Left lung (tissue), 4 donors: ENCODE measurements at regions not wholly inside any gene's neighbourhood (a gene's known extent, or its start where the extent isn't known, plus 50 kb on each side); places are given as distances from the start of the nearest gene placed in this dataset.

Source experiments
- ATAC-seq: fragments of 200-7000 bp; cut with Tn5 transposase; one replicate; pipeline ENCODE4 v1.9.1; 2020; ENCODE audit warnings: moderate library complexity
- DNase-seq, 4 donors: peaks; one replicate each; pipeline ENCODE4 v3.0.0-alpha.2; 2013 to 2020
- H3K27ac ChIP-seq, 2 donors: fragments of 200-600 bp; sonication (generic) in 1 of 2; one replicate each; pipeline versions ENCODE4 v1.5.0 to v1.8.0; 2020 to 2021
- H3K27me3 ChIP-seq, 2 donors: fragments of 200-600 bp; sonication (generic) in 1 of 2; one replicate each; pipeline versions ENCODE4 v1.5.0 to v1.8.0; 2020 to 2021
- H3K36me3 ChIP-seq, 2 donors: fragments of 200-600 bp; sonication (generic) in 1 of 2; one replicate each; pipeline versions ENCODE4 v1.5.0 to v1.8.0; 2020 to 2021
- H3K4me1 ChIP-seq, 2 donors: fragments of 200-600 bp; one replicate each; pipeline ENCODE4 v1.8.0; 2021
- H3K4me3 ChIP-seq, 2 donors: fragments of 200-600 bp; sonication (generic) in 1 of 2; one replicate each; pipeline versions ENCODE4 v1.5.0 to v1.8.0; 2020 to 2021; ENCODE audit warnings: mild to moderate bottlenecking in 1 of 2
- H3K9me3 ChIP-seq, 2 donors: fragments of 200-600 bp; sonication (generic) in 1 of 2; one replicate each; pipeline versions ENCODE4 v1.5.0 to v1.8.0; 2020 to 2021
- CTCF ChIP-seq, 2 donors: fragments of 200-600 bp; sonication (generic) in 1 of 2; IDR thresholded peaks; one replicate each; pipeline versions ENCODE4 v1.5.0 to v1.8.0; 2021; ENCODE audit warnings: antibody characterized with exemption in 2 of 2
- intact Hi-C, 2 donors: fragments of 100-400 bp; cut with DNase I; formaldehyde crosslinking; loops; one replicate each; pipeline versions ENCODE4 v1.11.2 to v1.14.2; 2022
- donor health status: DM: no; HTN: yes; CAD: no.
- donor health status: DM: no; HTN: no; CAD: no.

DNA sequence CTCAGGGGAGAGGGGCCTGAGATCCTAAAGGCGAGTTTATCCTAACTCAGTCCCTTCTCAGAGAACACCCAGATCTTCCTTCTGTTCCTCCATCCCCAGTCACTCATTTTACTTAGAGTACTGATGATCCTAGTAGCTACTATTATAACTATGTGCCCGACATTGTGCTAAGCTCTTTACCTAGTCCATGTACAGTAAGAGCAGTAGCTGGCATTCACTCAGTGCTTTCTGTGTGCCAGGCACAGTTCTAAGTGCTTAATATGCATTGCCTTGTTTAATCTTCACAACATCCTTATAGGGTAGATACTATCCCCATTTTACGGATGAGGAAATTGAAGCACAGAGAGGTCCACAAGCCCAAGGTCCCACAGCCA, 58.3 kb downstream of the FRMPD3 start:
- H3K4me3 ChIP-seq, result no peak overlapping the region
- H3K36me3 ChIP-seq, result no peaks in the 10 kb centered on the region
- DNase-seq (no peak), ATAC-seq (no peak)
- TF ChIP-seq CTCF (IDR thresholded peaks at IDR 0.05), result no peak
- no peaks in the 10 kb centered on the region for H3K9me3 ChIP-seq
- no peak overlapping the region for H3K27ac ChIP-seq
- peaks cover 39 to 48% of the 10 kb centered on the region in 2 donors for H3K27me3 ChIP-seq
- H3K4me1 ChIP-seq, result no peaks in the 10 kb centered on the region
- intact Hi-C loops, result no loop called here

- Histone ChIP-seq H3K27ac (no peak overlapping the region), H3K4me1 (no peaks in the 10 kb centered on the region), H3K9me3 (no peaks in the 10 kb centered on the region), H3K4me3 (no peak overlapping the region), H3K27me3 (peaks cover 39 to 48% of the 10 kb centered on the region in 2 donors), H3K36me3 (no peaks in the 10 kb centered on the region)
- ATAC-seq (no peak), DNase-seq (no peak)
- TF ChIP-seq CTCF (IDR thresholded peaks at IDR 0.05), result no peak
- intact Hi-C loops, result no loop called here
These were observed 59.5 kb downstream of the FRMPD3 start for GRCh38 chrX:107508925-107509324.

DNA sequence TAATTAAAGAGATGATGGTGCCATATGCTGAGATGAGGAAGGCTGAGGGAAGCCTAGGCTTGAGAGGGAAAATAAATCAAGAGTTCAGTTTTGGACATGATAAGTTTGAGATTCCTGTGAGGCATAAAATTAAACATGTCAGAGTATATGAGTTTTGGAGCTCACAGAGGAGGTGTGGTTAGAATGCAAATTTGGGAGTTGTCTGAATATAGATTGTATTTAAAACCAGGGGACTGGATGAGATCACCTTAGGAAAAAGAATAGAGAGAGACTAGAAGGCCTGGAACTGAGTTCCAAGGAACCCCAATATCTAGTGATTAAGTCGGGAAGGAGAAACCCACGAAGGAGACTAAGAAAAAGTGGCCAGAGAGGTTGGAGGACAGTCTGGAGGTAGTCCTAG, 65.5 kb downstream of the FRMPD3 start:
- intact Hi-C loops, result no loop called here
- DNase-seq (no peak), ATAC-seq (no peak)
- no peak overlapping the region for H3K4me3 ChIP-seq
- no peaks in the 10 kb centered on the region for H3K9me3 ChIP-seq
- H3K27ac ChIP-seq, result no peak overlapping the region
- peaks cover 0 to 10% of the 10 kb centered on the region in 2 donors for H3K27me3 ChIP-seq
- H3K4me1 ChIP-seq, result no peaks in the 10 kb centered on the region
- H3K36me3 ChIP-seq, result no peaks in the 10 kb centered on the region
- TF ChIP-seq CTCF (IDR thresholded peaks at IDR 0.05), result no peak

GRCh38 chrX:107521877-107522586, 72.6 kb downstream of the FRMPD3 start:
- intact Hi-C loops, result no loop called here
- peaks cover 0 to 17% of the 10 kb centered on the region in 2 donors for H3K27me3 ChIP-seq
- no peak for DNase-seq
- H3K36me3 ChIP-seq, result no peaks in the 10 kb centered on the region
- no peaks in the 10 kb centered on the region for H3K4me1 ChIP-seq
- no peak overlapping the region for H3K4me3 ChIP-seq
- no peak overlapping the region for H3K27ac ChIP-seq
- TF ChIP-seq CTCF (IDR thresholded peaks at IDR 0.05), result no peak
- ATAC-seq, result no peak
- H3K9me3 ChIP-seq, result no peaks in the 10 kb centered on the region

DNA sequence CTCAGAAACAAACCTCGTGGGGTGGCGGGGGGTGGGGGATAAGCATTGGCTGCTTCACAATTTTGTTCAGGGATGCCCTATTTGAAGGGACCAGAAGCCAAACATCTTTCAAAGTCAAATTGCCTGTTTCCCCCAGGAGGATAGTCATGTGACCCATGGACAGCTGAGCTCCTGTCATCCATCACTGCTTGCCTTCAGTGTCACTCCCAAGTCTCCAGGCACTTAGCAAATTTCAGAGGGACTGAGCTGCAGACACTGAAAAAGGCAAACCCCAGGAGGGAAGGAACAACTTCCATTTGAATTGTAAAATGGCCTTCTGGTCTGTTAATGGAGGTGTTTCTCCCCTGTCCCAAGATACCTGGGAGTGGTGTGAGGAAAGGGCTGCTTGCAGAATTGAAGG, 73.4 kb downstream of the FRMPD3 start:
- Histone ChIP-seq H3K36me3 (no peaks in the 10 kb centered on the region), H3K27ac (no peak overlapping the region), H3K27me3 (peaks cover 0 to 20% of the 10 kb centered on the region in 2 donors), H3K9me3 (no peaks in the 10 kb centered on the region), H3K4me1 (no peaks in the 10 kb centered on the region), H3K4me3 (no peak overlapping the region)
- DNase-seq, result no peak
- no peak for TF ChIP-seq CTCF (IDR thresholded peaks at IDR 0.05)
- intact Hi-C loops, result no loop called here
- no peak for ATAC-seq
